ENCODE measurements at regions not wholly inside any gene's neighbourhood (a gene's known extent, or its start where the extent isn't known, plus 50 kb on each side); places are given as distances from the start of the nearest gene placed in this dataset.
"Not testable (repeated sequence)": the region's sequence is repeated elsewhere in the genome, so short reads cannot be mapped to it uniquely, and the experiment has no call there.

DNA sequence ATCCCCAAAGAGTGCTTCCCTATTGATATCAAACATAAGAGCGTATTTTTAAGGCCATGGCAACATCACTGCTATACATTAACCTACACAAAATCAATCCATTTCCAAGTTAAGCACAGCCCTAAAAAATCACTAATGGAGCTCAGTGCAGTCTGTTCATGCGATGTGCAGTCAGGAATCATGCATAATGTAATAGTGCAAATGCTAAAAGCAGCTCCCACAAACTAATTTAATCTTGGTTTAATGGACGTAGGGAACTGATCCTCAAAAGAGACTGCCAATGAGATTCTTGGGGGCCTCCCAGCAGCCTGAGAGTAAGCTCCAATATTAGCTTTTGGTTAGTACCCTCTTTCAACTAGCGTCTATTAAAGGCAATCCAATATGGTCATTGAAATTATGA is 245.9 kb downstream of the TOX3 start:
- no peaks in the 10 kb centered on the region for H3K4me1 Mint-ChIP-seq (ENCODE audit: insufficient read depth, unreplicated experiment)
- no peak overlapping the region for H3K27ac Mint-ChIP-seq (ENCODE audit: low read depth, unreplicated experiment)
- no peaks in the 10 kb centered on the region for H3K36me3 Mint-ChIP-seq (ENCODE audit: insufficient read depth, unreplicated experiment)
- H3K27me3 Mint-ChIP-seq (ENCODE audit: insufficient read depth, unreplicated experiment): no peaks in the 10 kb centered on the region
- no TSS peak for BruUV-seq (replicated peaks)
- POLR2A ChIA-PET: no interaction called here
- peaks cover 8% of the 10 kb centered on the region for H3K9me3 Mint-ChIP-seq (ENCODE audit: unreplicated experiment)
- intact Hi-C loops (cut with micrococcal nuclease): no loop called here
- TF ChIP-seq, protein P1, sequence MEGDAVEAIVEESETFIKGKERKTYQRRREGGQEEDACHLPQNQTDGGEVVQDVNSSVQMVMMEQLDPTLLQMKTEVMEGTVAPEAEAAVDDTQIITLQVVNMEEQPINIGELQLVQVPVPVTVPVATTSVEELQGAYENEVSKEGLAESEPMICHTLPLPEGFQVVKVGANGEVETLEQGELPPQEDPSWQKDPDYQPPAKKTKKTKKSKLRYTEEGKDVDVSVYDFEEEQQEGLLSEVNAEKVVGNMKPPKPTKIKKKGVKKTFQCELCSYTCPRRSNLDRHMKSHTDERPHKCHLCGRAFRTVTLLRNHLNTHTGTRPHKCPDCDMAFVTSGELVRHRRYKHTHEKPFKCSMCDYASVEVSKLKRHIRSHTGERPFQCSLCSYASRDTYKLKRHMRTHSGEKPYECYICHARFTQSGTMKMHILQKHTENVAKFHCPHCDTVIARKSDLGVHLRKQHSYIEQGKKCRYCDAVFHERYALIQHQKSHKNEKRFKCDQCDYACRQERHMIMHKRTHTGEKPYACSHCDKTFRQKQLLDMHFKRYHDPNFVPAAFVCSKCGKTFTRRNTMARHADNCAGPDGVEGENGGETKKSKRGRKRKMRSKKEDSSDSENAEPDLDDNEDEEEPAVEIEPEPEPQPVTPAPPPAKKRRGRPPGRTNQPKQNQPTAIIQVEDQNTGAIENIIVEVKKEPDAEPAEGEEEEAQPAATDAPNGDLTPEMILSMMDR (IDR thresholded peaks at IDR 0.05; ENCODE audit: unreplicated experiment): no peak
- no peak for DNase-seq (ENCODE audit: unreplicated experiment)
- H3K4me3 Mint-ChIP-seq (ENCODE audit: unreplicated experiment): no peak overlapping the region
- CTCF ChIA-PET: interaction anchor here (0.5 to 0.7 kb wide), 2 partner anchors 17 to 626 kb away, joined by 3 read pairs; no protein-coding TSS in a partner anchor

DNA sequence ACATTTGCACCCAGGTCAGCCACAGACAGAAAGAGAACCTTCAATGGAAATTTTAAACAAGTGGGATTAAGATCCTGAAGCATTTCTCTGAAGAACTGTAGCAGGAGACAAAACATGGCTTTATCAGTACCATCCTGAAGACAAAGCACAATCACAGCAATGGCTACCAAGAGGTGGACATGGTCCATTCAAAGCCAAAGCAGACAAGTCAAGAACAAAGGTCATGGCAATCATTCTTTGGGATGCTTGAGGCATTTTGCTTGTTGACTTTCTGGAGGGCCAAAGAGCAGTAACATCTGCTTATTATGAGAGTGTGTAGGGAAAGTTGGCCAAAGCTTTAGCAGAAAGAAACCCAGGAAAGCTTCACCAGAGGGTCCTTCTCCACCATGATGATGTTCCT is 248.2 kb downstream of the TOX3 start:
- intact Hi-C loops (cut with micrococcal nuclease): no loop called here
- CTCF ChIA-PET: no interaction called here
- DNase-seq (ENCODE audit: unreplicated experiment): no peak
- POLR2A ChIA-PET: interaction anchor here (0.6 kb wide), 1 partner anchor 1604 kb away, joined by 3 read pairs; no protein-coding TSS in a partner anchor
- no TSS peak for BruUV-seq (replicated peaks)
- no peaks in the 10 kb centered on the region for H3K4me1 Mint-ChIP-seq (ENCODE audit: insufficient read depth, unreplicated experiment)
- TF ChIP-seq, protein P1 (IDR thresholded peaks at IDR 0.05; ENCODE audit: unreplicated experiment): no peak
- peaks cover 8% of the 10 kb centered on the region for H3K9me3 Mint-ChIP-seq (ENCODE audit: unreplicated experiment)
- H3K27ac Mint-ChIP-seq (ENCODE audit: low read depth, unreplicated experiment): no peak overlapping the region
- H3K36me3 Mint-ChIP-seq (ENCODE audit: insufficient read depth, unreplicated experiment): no peaks in the 10 kb centered on the region
- no peak overlapping the region for H3K4me3 Mint-ChIP-seq (ENCODE audit: unreplicated experiment)
- no peaks in the 10 kb centered on the region for H3K27me3 Mint-ChIP-seq (ENCODE audit: insufficient read depth, unreplicated experiment)

DNA sequence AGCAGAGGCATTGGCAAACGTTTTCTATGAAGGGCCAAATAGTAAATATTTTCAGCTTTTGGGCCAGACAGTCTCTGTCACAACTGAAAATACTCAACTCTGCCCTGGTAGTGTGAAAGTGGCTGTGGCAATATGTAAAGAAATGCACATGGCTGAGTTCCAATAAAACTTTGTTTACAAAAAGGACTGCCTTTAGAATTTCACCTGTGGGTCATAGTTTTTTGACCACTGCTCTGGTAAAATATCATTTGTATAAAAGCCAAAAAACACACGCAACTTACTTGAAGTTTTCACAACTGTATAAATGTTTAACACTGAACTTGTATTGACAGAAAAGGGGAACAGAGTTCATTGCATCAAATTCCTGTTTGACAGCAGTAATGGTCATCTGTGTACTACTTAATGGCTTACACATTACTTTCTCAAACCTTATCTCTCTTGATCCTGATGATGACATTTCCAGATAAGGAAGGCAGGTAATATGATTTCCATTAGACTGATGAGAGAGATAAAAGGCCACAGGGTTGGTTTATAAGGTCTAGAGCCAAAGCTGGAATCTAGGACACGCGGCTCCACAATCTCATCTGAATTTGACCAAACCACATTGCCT is 250.1 kb downstream of the TOX3 start:
- H3K4me3 Mint-ChIP-seq (ENCODE audit: unreplicated experiment); intact Hi-C loops (cut with micrococcal nuclease); POLR2A ChIA-PET; DNase-seq (ENCODE audit: unreplicated experiment); H3K9me3 Mint-ChIP-seq (ENCODE audit: unreplicated experiment); H3K27ac Mint-ChIP-seq (ENCODE audit: low read depth, unreplicated experiment); CTCF ChIA-PET; H3K36me3 Mint-ChIP-seq (ENCODE audit: insufficient read depth, unreplicated experiment); H3K27me3 Mint-ChIP-seq (ENCODE audit: insufficient read depth, unreplicated experiment); H3K4me1 Mint-ChIP-seq (ENCODE audit: insufficient read depth, unreplicated experiment); BruUV-seq (replicated peaks): not testable (repeated sequence)

DNA sequence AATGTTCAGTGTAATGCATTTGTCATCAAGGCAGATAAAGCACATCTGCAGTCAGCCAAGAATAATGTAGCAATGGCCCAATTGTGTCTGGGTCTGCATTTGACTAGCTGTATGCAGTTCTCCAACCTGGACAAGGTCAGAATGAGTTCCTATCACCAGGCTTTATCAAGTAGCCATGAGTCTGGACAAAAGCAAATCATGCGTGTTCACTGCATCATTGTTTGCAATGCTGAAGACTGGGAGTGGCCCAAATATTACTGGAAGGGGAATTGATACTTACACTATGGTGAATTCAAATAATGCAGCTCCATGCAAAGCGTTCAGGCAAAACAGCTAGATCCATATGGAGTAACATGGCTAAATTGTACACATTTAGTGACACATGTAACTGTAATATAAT is 250.9 kb downstream of the TOX3 start:
- POLR2A ChIA-PET: no interaction called here
- TF ChIP-seq, protein P1 (IDR thresholded peaks at IDR 0.05; ENCODE audit: unreplicated experiment): no peak
- no peaks in the 10 kb centered on the region for H3K27me3 Mint-ChIP-seq (ENCODE audit: insufficient read depth, unreplicated experiment)
- H3K4me3 Mint-ChIP-seq (ENCODE audit: unreplicated experiment): no peak overlapping the region
- no TSS peak for BruUV-seq (replicated peaks)
- no peaks in the 10 kb centered on the region for H3K36me3 Mint-ChIP-seq (ENCODE audit: insufficient read depth, unreplicated experiment)
- intact Hi-C loops (cut with micrococcal nuclease): no loop called here
- H3K27ac Mint-ChIP-seq (ENCODE audit: low read depth, unreplicated experiment): no peak overlapping the region
- DNase-seq (ENCODE audit: unreplicated experiment): no peak
- CTCF ChIA-PET: no interaction called here
- H3K4me1 Mint-ChIP-seq (ENCODE audit: insufficient read depth, unreplicated experiment): no peaks in the 10 kb centered on the region
- H3K9me3 Mint-ChIP-seq (ENCODE audit: unreplicated experiment): peaks cover 8% of the 10 kb centered on the region

DNA sequence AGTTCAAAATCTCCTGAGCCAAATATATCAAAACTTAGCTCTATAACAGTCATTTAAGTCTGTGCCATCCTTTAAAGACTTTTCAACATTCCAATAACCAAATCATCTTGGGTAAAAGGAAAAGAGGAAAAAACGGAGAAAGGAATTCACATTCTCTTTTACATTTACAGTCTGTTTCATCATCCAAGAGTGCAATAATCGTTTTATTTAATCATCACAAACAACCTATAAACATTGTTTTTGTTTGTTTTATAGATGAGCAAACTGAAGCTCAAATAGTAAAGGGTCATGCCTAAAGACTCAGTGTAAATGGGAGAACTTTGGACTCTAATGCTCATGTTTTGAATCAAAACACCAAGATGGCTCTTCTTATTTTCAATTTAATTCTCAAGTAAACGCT is 252.3 kb downstream of the TOX3 start:
- H3K27ac Mint-ChIP-seq (ENCODE audit: low read depth, unreplicated experiment): no peak overlapping the region
- H3K27me3 Mint-ChIP-seq (ENCODE audit: insufficient read depth, unreplicated experiment): no peaks in the 10 kb centered on the region
- H3K4me1 Mint-ChIP-seq (ENCODE audit: insufficient read depth, unreplicated experiment): no peaks in the 10 kb centered on the region
- H3K36me3 Mint-ChIP-seq (ENCODE audit: insufficient read depth, unreplicated experiment): no peaks in the 10 kb centered on the region
- H3K4me3 Mint-ChIP-seq (ENCODE audit: unreplicated experiment): no peak overlapping the region
- intact Hi-C loops (cut with micrococcal nuclease): no loop called here
- TF ChIP-seq, protein P1 (IDR thresholded peaks at IDR 0.05; ENCODE audit: unreplicated experiment): no peak
- CTCF ChIA-PET: interaction anchor here (0.7 to 1.0 kb wide), 3 partner anchors 12 to 1079 kb away, joined by 3 to 6 read pairs (median 5); no protein-coding TSS in a partner anchor
- POLR2A ChIA-PET: no interaction called here
- H3K9me3 Mint-ChIP-seq (ENCODE audit: unreplicated experiment): peaks cover 8% of the 10 kb centered on the region
- BruUV-seq (replicated peaks): no TSS peak
- DNase-seq (ENCODE audit: unreplicated experiment): no peak
